Sigmoid colon (tissue), 4 donors: ENCODE measurements at regions not wholly inside any gene's neighbourhood (a gene's known extent, or its start where the extent isn't known, plus 50 kb on each side); places are given as distances from the start of the nearest gene placed in this dataset.

Experiments used
- CTCF ChIP-seq, 4 experiments: fragments of 450-650 bp in 3 of 4; fragments of 200-600 bp in 1 of 4; IDR thresholded peaks; one replicate each; pipeline ENCODE4 v1.5.1; 2016 to 2019; ENCODE audit warnings: antibody characterized with exemption in 4 of 4, mild to moderate bottlenecking in 3 of 4, moderate library complexity in 2 of 4
- POLR2AphosphoS5 ChIP-seq, 4 donors: sonication (generic); formaldehyde crosslinking; IDR thresholded peaks; one replicate each; pipeline ENCODE4 v1.6.1; 2017; ENCODE audit warnings: antibody characterized with exemption in 4 of 4

- TF ChIP-seq CTCF (IDR thresholded peaks at IDR 0.05) (no peak), POLR2AphosphoS5 (IDR thresholded peaks at IDR 0.05) (no peak)
Measured at GRCh38 chr11:41845066-41845465, 385.6 kb upstream of the LRRC4C start.
